HUES48 (cell line): ENCODE measurements at regions not wholly inside any gene's neighbourhood (a gene's known extent, or its start where the extent isn't known, plus 50 kb on each side); places are given as distances from the start of the nearest gene placed in this dataset.

Experiments used
- H3K27ac ChIP-seq: one replicate; pipeline ENCODE4 v1.7.0; 2013; ENCODE audit warnings: low read depth, low read length, inconsistent platforms
- H3K27me3 ChIP-seq: 2 replicates; pipeline ENCODE4 v1.6.1; 2013; ENCODE audit warnings: mild to moderate bottlenecking, low read length; ENCODE audit not compliant: control insufficient read depth, insufficient read depth
- H3K36me3 ChIP-seq: 2 replicates; pipeline ENCODE4 v1.6.1; 2013; ENCODE audit warnings: low read length; ENCODE audit not compliant: control insufficient read depth, insufficient read depth
- H3K4me1 ChIP-seq: 2 replicates; pipeline ENCODE4 v1.6.1; 2013; ENCODE audit warnings: mild to moderate bottlenecking, low read length; ENCODE audit not compliant: control insufficient read depth, insufficient read depth
- H3K4me3 ChIP-seq: 2 replicates; pipeline ENCODE4 v1.5.1; 2013; ENCODE audit warnings: mild to moderate bottlenecking, low read depth, low read length
- H3K9ac ChIP-seq: 2 replicates; pipeline ENCODE4 v1.6.1; 2013; ENCODE audit warnings: mild to moderate bottlenecking, low read depth, low read length, moderate library complexity
- H3K9me3 ChIP-seq: 2 replicates; pipeline ENCODE4 v1.6.1; 2013; ENCODE audit warnings: low read length; ENCODE audit not compliant: control insufficient read depth, insufficient read depth

DNA sequence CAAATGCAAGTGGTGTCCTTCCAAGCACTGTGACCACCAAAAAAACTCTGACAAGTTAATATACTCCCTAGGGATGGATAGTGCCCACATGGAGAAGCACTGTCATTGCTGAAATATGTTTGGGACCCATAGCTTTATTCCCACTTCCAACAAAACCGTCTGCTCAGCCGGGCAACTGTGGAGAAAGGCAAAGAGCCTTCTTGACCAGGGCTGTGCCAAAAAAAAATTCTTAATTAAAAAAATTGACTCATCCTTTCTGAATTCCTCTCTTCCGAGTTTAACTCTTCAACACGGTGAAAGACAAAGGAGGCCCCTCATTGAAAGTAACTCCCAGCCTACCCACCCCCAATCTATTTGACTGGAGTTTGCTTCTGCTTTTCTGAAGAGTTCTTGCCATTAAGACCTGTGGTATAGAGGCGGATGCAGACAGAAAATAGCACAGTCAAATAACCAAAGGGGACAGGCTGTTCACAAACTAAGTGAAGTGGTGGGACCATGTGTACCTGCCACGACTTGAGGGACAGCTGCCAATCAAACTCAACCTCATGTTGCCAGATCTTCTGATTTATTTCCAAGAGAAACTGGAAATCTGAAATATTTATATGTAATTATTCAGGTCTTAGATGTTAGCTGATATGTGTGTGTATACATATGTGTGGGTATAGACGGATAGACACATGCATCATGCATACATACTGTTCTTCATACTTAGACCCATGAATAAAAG lies 135.4 kb upstream of the PFN2 start:
- H3K27ac ChIP-seq = peak overlapping the region; percentile 94
- no peak overlapping the region for H3K9ac ChIP-seq
- H3K4me1 ChIP-seq = peaks cover 33% of the 10 kb centered on the region
- no peaks in the 10 kb centered on the region for H3K27me3 ChIP-seq
- peaks cover 4% of the 10 kb centered on the region; the same call in 1 of the 2 replicates for H3K9me3 ChIP-seq
- H3K36me3 ChIP-seq = no peaks in the 10 kb centered on the region
- H3K4me3 ChIP-seq = no peak overlapping the region

DNA sequence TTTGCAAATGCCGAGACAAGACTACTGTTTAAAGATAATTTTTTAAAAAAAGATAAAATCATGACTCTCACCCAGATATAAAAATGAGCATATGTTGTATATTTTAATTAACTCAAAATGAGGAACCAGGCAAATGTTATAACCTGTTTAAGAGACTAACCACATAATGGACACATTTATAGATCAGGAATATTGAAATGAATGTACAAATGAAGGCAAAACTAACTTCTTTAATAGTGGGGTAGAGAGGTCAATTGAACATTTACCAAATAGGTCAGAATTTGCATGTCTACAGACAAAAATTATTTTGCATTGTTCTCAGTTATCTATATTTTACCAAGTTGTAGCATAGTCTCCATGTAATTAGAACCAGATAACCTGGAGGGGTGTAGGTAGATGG lies 134.3 kb upstream of the PFN2 start:
- Histone ChIP-seq H3K36me3 (no peaks in the 10 kb centered on the region), H3K9me3 (peaks cover 4% of the 10 kb centered on the region; the same call in 1 of the 2 replicates), H3K9ac (no peak overlapping the region), H3K4me1 (peaks cover 33% of the 10 kb centered on the region), H3K27me3 (no peaks in the 10 kb centered on the region), H3K27ac (no peak overlapping the region), H3K4me3 (no peak overlapping the region)

DNA sequence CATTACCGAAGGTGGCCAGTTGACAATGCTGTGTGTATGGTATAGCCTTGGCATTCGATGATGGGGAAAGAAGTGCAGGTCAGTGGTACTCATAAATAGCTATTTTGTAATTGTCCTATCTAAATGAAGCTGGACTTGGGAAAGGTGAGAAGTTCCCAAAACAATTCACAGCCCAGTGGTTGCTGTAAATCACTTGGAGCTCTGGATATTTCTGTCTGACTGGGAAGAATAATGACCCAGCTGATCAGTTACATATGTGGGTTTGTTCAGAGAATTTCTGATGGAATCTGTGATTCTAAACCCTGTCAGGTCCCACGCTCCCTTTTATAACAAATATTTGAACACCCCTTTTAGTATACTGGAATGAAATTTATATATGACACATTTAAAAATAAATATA lies 133.9 kb upstream of the PFN2 start:
- Histone ChIP-seq H3K4me3 (no peak overlapping the region), H3K4me1 (peaks cover 33% of the 10 kb centered on the region), H3K36me3 (no peaks in the 10 kb centered on the region), H3K27ac (no peak overlapping the region), H3K9me3 (peaks cover 4% of the 10 kb centered on the region; the same call in 1 of the 2 replicates), H3K27me3 (no peaks in the 10 kb centered on the region), H3K9ac (no peak overlapping the region)

DNA sequence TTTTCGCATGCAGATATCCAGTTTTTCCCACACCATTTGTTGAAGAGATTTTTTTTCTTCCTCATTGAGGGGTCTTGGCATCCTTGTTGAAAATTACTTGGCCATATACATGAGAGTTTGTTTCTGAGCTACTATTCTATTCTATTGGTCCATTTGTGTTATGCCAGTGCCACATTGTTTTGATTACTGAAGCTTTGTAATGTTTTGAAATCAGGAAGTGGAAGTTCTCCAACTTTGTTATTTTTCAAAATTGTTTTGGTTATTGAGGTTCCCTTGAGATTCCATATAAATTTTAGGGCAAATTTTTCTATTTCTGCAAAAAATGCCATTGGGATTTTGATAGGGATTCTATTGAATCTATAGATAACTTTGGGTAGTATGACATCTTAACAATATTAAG lies 130.3 kb upstream of the PFN2 start:
- Histone ChIP-seq H3K27me3 (no peaks in the 10 kb centered on the region), H3K4me1 (peaks cover 32% of the 10 kb centered on the region), H3K9me3 (peaks cover 4% of the 10 kb centered on the region; the same call in 1 of the 2 replicates), H3K36me3 (no peaks in the 10 kb centered on the region), H3K4me3 (no peak overlapping the region), H3K27ac (no peak overlapping the region), H3K9ac (no peak overlapping the region)

DNA sequence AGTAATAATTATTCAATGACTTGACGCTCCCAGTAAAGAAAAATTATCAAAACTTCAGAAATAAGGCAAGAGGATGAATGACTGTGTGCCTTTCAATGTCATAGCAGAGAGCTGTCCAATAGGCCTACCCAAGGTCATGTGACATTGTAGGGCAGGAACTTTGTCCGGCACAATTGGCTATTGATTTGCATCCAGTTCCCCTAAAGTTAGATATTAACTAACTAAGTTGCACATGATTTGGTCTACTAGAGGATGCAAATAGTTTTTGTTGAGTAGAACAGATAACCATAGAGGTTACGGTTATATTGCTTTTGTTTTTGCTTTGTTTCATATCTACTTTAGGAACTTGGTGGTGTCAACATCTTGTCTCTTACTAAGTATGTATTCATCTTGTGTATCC lies 127.9 kb upstream of the PFN2 start:
- Histone ChIP-seq H3K4me3 (no peak overlapping the region), H3K36me3 (no peaks in the 10 kb centered on the region), H3K27me3 (no peaks in the 10 kb centered on the region), H3K4me1 (peaks cover 21% of the 10 kb centered on the region), H3K27ac (no peak overlapping the region), H3K9me3 (peaks cover 4% of the 10 kb centered on the region; the same call in 1 of the 2 replicates), H3K9ac (no peak overlapping the region)

DNA sequence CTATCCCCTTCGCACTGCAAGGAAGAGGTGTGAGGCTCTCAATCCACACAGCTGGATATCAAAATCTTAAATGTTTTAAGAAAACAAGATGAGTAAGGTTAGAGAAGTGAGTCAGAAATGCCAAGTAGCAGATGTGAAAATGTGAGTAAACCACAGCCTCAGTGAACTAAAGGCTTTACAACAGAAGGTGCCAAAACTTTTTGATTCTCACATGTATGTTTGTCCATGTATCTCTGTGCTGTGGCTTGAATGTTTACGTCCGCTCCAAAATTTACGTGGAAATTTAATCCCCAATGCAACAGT lies 126.8 kb upstream of the PFN2 start:
- Histone ChIP-seq H3K36me3 (no peaks in the 10 kb centered on the region), H3K9ac (no peak overlapping the region), H3K9me3 (peaks cover 4% of the 10 kb centered on the region; the same call in 1 of the 2 replicates), H3K4me3 (no peak overlapping the region), H3K4me1 (peaks cover 20% of the 10 kb centered on the region), H3K27ac (peak overlapping the region; percentile 98), H3K27me3 (no peaks in the 10 kb centered on the region)

- peaks cover 20% of the 10 kb centered on the region for H3K4me1 ChIP-seq
- H3K9me3 ChIP-seq = peaks cover 4% of the 10 kb centered on the region; the same call in 1 of the 2 replicates
- no peaks in the 10 kb centered on the region for H3K27me3 ChIP-seq
- peak overlapping the region; percentile 98 for H3K27ac ChIP-seq
- H3K4me3 ChIP-seq = 0 out of 2 replicates have a peak overlapping the region, but pooled peaks have one; percentile 4
- H3K9ac ChIP-seq = no peak overlapping the region
- H3K36me3 ChIP-seq = no peaks in the 10 kb centered on the region
Measured at GRCh38 chr3:150096700-150097587, 126.2 kb upstream of the PFN2 start.

- Histone ChIP-seq H3K9me3 (no peaks in the 10 kb centered on the region), H3K4me3 (no peak overlapping the region), H3K36me3 (no peaks in the 10 kb centered on the region), H3K27me3 (no peaks in the 10 kb centered on the region), H3K9ac (no peak overlapping the region), H3K4me1 (peaks cover 20% of the 10 kb centered on the region), H3K27ac (no peak overlapping the region)
Measured at GRCh38 chr3:150094150-150094933, 123.6 kb upstream of the PFN2 start.

GRCh38 chr3:150091626-150092025 lies 120.9 kb upstream of the PFN2 start:
- H3K4me3 ChIP-seq = no peak overlapping the region
- H3K4me1 ChIP-seq = peaks cover 8% of the 10 kb centered on the region
- H3K27me3 ChIP-seq = no peaks in the 10 kb centered on the region
- no peaks in the 10 kb centered on the region for H3K9me3 ChIP-seq
- H3K36me3 ChIP-seq = no peaks in the 10 kb centered on the region
- no peak overlapping the region for H3K27ac ChIP-seq
- H3K9ac ChIP-seq = no peak overlapping the region

- Histone ChIP-seq H3K9ac (no peak overlapping the region), H3K27ac (no peak overlapping the region), H3K9me3 (no peaks in the 10 kb centered on the region), H3K36me3 (no peaks in the 10 kb centered on the region), H3K4me3 (no peak overlapping the region), H3K27me3 (no peaks in the 10 kb centered on the region), H3K4me1 (peaks cover under 1% of the 10 kb centered on the region; the same call in 1 of the 2 replicates)
Measured at GRCh38 chr3:150090877-150091276, 120.2 kb upstream of the PFN2 start.
